Hepatocyte (in vitro differentiated cells): ENCODE measurements at regions not wholly inside any gene's neighbourhood (a gene's known extent, or its start where the extent isn't known, plus 50 kb on each side); places are given as distances from the start of the nearest gene placed in this dataset.

Source experiments
- EZH2phosphoT487 ChIP-seq: fragments of 200-600 bp; sonication (generic); IDR thresholded peaks from one replicate; pipeline ENCODE4 v1.6.1; 2018; ENCODE audit warnings: antibody characterized with exemption, mild to moderate bottlenecking, low read depth, moderate library complexity; ENCODE audit not compliant: unreplicated experiment, severe bottlenecking
- TF ChIP-seq, protein P1 (sequence below): fragments of 200-600 bp; sonication (generic); IDR thresholded peaks from 2 replicates; pipeline ENCODE4 v1.5.1; 2016; ENCODE audit warnings: antibody characterized with exemption, mild to moderate bottlenecking; ENCODE audit not compliant: poor library complexity

DNA sequence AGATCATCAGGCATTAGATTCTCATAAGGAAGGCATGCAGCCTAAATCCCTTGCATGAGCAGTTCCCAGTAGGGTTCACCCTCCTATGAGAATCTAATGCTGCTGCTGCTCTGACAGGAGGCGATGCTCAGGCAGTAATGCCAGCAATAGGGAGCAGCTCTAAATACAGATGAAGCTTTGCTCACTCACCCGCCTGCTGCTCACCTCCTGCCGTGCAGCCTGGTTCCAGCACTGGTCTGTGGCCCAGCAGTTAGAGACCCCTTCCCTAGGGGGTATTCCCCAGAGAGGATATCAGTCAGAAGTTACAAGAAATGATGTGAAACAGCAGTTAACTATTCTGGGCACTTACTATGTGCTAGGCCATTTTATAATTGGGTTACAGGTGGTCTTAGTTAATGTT lies 226.0 kb downstream of the KCNJ3 start:
- TF ChIP-seq, protein P1, sequence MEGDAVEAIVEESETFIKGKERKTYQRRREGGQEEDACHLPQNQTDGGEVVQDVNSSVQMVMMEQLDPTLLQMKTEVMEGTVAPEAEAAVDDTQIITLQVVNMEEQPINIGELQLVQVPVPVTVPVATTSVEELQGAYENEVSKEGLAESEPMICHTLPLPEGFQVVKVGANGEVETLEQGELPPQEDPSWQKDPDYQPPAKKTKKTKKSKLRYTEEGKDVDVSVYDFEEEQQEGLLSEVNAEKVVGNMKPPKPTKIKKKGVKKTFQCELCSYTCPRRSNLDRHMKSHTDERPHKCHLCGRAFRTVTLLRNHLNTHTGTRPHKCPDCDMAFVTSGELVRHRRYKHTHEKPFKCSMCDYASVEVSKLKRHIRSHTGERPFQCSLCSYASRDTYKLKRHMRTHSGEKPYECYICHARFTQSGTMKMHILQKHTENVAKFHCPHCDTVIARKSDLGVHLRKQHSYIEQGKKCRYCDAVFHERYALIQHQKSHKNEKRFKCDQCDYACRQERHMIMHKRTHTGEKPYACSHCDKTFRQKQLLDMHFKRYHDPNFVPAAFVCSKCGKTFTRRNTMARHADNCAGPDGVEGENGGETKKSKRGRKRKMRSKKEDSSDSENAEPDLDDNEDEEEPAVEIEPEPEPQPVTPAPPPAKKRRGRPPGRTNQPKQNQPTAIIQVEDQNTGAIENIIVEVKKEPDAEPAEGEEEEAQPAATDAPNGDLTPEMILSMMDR = no peak
- no peak for TF ChIP-seq EZH2phosphoT487
